GM06990 (cell line): ENCODE measurements at regions not wholly inside any gene's neighbourhood (a gene's known extent, or its start where the extent isn't known, plus 50 kb on each side); places are given as distances from the start of the nearest gene placed in this dataset.

ENCODE experiments used
- DNase-seq: peaks from one replicate; pipeline ENCODE4 v3.0.0-alpha.2; 2011; ENCODE audit not compliant: insufficient read length; ENCODE audit errors: extremely low read depth
- H3K27me3 ChIP-seq: replicated peaks from 2 replicates; pipeline ENCODE4 v1.6.0; 2011; ENCODE audit warnings: low read length; ENCODE audit not compliant: control insufficient read depth, insufficient read depth
- H3K36me3 ChIP-seq: 2 replicates; pipeline ENCODE4 v1.5.1; 2011; ENCODE audit warnings: low read length; ENCODE audit not compliant: control insufficient read depth, insufficient read depth
- H3K4me3 ChIP-seq: replicated peaks from 2 replicates; pipeline ENCODE4 v1.5.1; 2011; ENCODE audit warnings: low read depth, mild to moderate bottlenecking, control low read depth, low read length
- CTCF ChIP-seq: IDR thresholded peaks from 2 replicates; pipeline ENCODE4 v1.5.1; 2011; ENCODE audit warnings: low read length, control low read depth, mild to moderate bottlenecking, inconsistent platforms; ENCODE audit not compliant: insufficient read depth, poor library complexity, severe bottlenecking

GRCh38 chr20:47940101-47940813 lies 155.0 kb upstream of the SULF2 start:
- no peaks in the 10 kb centered on the region for H3K36me3 ChIP-seq
- TF ChIP-seq CTCF, result no peak
- no peak for DNase-seq
- H3K4me3 ChIP-seq, result no peak overlapping the region
- no peaks in the 10 kb centered on the region for H3K27me3 ChIP-seq

GRCh38 chr20:47936612-47937011 lies 151.3 kb upstream of the SULF2 start:
- DNase-seq, result no peak
- no peak for TF ChIP-seq CTCF
- Histone ChIP-seq H3K4me3 (no peak overlapping the region), H3K36me3 (no peaks in the 10 kb centered on the region), H3K27me3 (no peaks in the 10 kb centered on the region)

- H3K27me3 ChIP-seq, result no peaks in the 10 kb centered on the region
- no peak for DNase-seq
- TF ChIP-seq CTCF, result no peak
- no peak overlapping the region for H3K4me3 ChIP-seq
- no peaks in the 10 kb centered on the region for H3K36me3 ChIP-seq
Observed at GRCh38 chr20:47934761-47935160, 149.5 kb upstream of the SULF2 start.

GRCh38 chr20:47931443-47931842 lies 146.2 kb upstream of the SULF2 start:
- Histone ChIP-seq H3K27me3 (no peaks in the 10 kb centered on the region), H3K4me3 (no peak overlapping the region), H3K36me3 (no peaks in the 10 kb centered on the region)
- TF ChIP-seq CTCF, result no peak
- DNase-seq, result no peak

GRCh38 chr20:47931002-47931401 lies 145.7 kb upstream of the SULF2 start:
- H3K27me3 ChIP-seq, result no peaks in the 10 kb centered on the region
- no peaks in the 10 kb centered on the region for H3K36me3 ChIP-seq
- no peak for TF ChIP-seq CTCF
- no peak for DNase-seq
- H3K4me3 ChIP-seq, result no peak overlapping the region
